ENCODE measurements at regions not wholly inside any gene's neighbourhood (a gene's known extent, or its start where the extent isn't known, plus 50 kb on each side); places are given as distances from the start of the nearest gene placed in this dataset.

DNA sequence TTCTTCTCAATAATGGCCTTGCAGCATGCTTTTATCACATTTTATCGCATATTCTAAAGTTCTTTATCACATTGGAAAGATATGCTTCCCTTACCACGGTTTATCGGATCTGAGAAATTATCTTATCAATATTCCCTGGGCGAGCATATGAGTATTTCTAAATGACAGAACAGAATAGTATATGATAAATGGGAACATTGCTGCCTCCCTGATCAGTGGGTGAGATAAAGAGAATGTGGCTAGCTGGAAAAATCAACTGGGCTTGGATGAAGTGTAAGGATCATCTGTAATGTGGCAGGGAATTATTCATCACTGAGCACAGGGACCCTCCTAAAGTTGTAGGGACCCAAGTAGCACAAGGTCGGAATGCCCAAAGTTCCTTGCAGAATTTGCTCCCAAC is 667.4 kb upstream of the NRP1 start:
- H3F3A ChIP-seq (ENCODE audit: control insufficient read depth, insufficient read depth): no peaks in the 10 kb centered on the region
- H3K9me3 ChIP-seq (ENCODE audit: control insufficient read depth, insufficient read depth, low read length): no peaks in the 10 kb centered on the region; the same call in 1 of the 2 replicates
- H3K9me2 ChIP-seq (replicated peaks; ENCODE audit: control insufficient read depth, low read length): no peaks in the 10 kb centered on the region
- no peaks in the 10 kb centered on the region for H4K20me1 ChIP-seq (ENCODE audit: control insufficient read depth, insufficient read depth, low read depth, low read length)
- no peaks in the 10 kb centered on the region for H3K27me3 ChIP-seq (ENCODE audit: control insufficient read depth, low read length)
- no peaks in the 10 kb centered on the region for H3K4me1 ChIP-seq (ENCODE audit: control insufficient read depth, low read length)
- H3K27ac ChIP-seq (ENCODE audit: low read depth, low read length): no peak overlapping the region
- H3K4me2 ChIP-seq (ENCODE audit: low read length): no peak overlapping the region
- no peaks in the 10 kb centered on the region for H3K36me3 ChIP-seq (ENCODE audit: control insufficient read depth, low read length)
- TF ChIP-seq, protein P1, sequence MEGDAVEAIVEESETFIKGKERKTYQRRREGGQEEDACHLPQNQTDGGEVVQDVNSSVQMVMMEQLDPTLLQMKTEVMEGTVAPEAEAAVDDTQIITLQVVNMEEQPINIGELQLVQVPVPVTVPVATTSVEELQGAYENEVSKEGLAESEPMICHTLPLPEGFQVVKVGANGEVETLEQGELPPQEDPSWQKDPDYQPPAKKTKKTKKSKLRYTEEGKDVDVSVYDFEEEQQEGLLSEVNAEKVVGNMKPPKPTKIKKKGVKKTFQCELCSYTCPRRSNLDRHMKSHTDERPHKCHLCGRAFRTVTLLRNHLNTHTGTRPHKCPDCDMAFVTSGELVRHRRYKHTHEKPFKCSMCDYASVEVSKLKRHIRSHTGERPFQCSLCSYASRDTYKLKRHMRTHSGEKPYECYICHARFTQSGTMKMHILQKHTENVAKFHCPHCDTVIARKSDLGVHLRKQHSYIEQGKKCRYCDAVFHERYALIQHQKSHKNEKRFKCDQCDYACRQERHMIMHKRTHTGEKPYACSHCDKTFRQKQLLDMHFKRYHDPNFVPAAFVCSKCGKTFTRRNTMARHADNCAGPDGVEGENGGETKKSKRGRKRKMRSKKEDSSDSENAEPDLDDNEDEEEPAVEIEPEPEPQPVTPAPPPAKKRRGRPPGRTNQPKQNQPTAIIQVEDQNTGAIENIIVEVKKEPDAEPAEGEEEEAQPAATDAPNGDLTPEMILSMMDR (IDR thresholded peaks at IDR 0.05; ENCODE audit: low read depth, low read length, poor library complexity, severe bottlenecking): no peak
- TF ChIP-seq EZH2phosphoT487 (IDR thresholded peaks at IDR 0.05; ENCODE audit: borderline replicate concordance, low read length): no peak
- no peak overlapping the region for H3K4me3 ChIP-seq (ENCODE audit: low read length)
- no peaks in the 10 kb centered on the region for H3K79me2 ChIP-seq (ENCODE audit: control insufficient read depth, low read length)

DNA sequence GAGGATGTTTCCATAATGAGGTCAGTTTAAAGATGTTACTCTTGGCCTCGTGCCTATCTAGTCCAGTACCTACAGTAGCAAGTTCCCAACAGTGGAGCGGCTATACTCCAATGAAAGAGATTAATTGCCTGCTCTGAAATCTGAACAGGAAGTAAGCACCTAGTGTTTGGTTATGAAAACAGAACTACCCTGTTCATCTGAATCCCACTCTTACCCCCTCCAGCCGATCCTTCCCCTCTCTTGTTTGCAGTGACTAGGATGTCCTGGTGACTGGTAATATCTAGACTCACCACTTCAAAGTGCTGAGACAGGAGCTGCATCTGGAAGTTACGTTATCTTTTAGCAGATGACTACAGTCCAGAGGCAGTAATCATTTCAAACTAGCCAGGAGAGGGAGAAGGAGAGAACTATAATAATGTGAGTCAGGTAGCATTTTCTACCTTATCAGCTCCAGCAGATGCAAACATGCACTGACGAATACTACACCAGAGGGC is 666.7 kb upstream of the NRP1 start:
- no peak overlapping the region for H3K27ac ChIP-seq (ENCODE audit: low read depth, low read length)
- H3F3A ChIP-seq (ENCODE audit: control insufficient read depth, insufficient read depth): no peaks in the 10 kb centered on the region
- no peak overlapping the region for H3K4me2 ChIP-seq (ENCODE audit: low read length)
- TF ChIP-seq, protein P1 (IDR thresholded peaks at IDR 0.05; ENCODE audit: low read depth, low read length, poor library complexity, severe bottlenecking): no peak
- no peak for TF ChIP-seq EZH2phosphoT487 (IDR thresholded peaks at IDR 0.05; ENCODE audit: borderline replicate concordance, low read length)
- H3K9me3 ChIP-seq (ENCODE audit: control insufficient read depth, insufficient read depth, low read length): no peaks in the 10 kb centered on the region; the same call in 1 of the 2 replicates
- H4K20me1 ChIP-seq (ENCODE audit: control insufficient read depth, insufficient read depth, low read depth, low read length): no peaks in the 10 kb centered on the region
- no peaks in the 10 kb centered on the region for H3K27me3 ChIP-seq (ENCODE audit: control insufficient read depth, low read length)
- H3K4me1 ChIP-seq (ENCODE audit: control insufficient read depth, low read length): no peaks in the 10 kb centered on the region
- H3K79me2 ChIP-seq (ENCODE audit: control insufficient read depth, low read length): no peaks in the 10 kb centered on the region
- no peaks in the 10 kb centered on the region for H3K9me2 ChIP-seq (replicated peaks; ENCODE audit: control insufficient read depth, low read length)
- no peaks in the 10 kb centered on the region for H3K36me3 ChIP-seq (ENCODE audit: control insufficient read depth, low read length)
- H3K4me3 ChIP-seq (ENCODE audit: low read length): no peak overlapping the region

DNA sequence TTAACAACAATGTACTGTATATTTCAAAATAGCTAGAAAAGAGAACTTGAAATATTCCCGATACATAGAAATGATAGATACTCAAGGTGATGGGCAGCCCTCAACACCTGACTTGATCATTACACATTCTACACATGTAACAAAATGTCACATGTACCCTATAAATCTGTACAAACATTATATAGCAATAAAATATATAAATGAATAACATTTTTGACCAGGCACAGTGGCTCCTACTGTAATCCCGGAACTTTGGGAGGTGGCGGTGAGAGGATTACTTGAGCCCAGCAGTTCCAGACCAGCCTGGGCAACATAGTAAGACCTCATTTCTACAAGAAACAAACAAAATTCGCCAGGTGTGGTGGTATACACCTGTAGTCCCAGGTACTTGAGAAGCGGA is 659.5 kb upstream of the NRP1 start:
- Histone ChIP-seq H3K4me2 (ENCODE audit: low read length) (no peak overlapping the region), H3F3A (ENCODE audit: control insufficient read depth, insufficient read depth) (no peaks in the 10 kb centered on the region), H3K36me3 (ENCODE audit: control insufficient read depth, low read length) (no peaks in the 10 kb centered on the region), H4K20me1 (ENCODE audit: control insufficient read depth, insufficient read depth, low read depth, low read length) (no peaks in the 10 kb centered on the region), H3K4me3 (ENCODE audit: low read length) (no peak overlapping the region), H3K27me3 (ENCODE audit: control insufficient read depth, low read length) (no peaks in the 10 kb centered on the region), H3K79me2 (ENCODE audit: control insufficient read depth, low read length) (no peaks in the 10 kb centered on the region), H3K9me3 (ENCODE audit: control insufficient read depth, insufficient read depth, low read length) (no peaks in the 10 kb centered on the region), H3K4me1 (ENCODE audit: control insufficient read depth, low read length) (no peaks in the 10 kb centered on the region), H3K9me2 (replicated peaks; ENCODE audit: control insufficient read depth, low read length) (no peaks in the 10 kb centered on the region), H3K27ac (ENCODE audit: low read depth, low read length) (no peak overlapping the region)
- TF ChIP-seq EZH2phosphoT487 (IDR thresholded peaks at IDR 0.05; ENCODE audit: borderline replicate concordance, low read length): no peak
- TF ChIP-seq, protein P1 (IDR thresholded peaks at IDR 0.05; ENCODE audit: low read depth, low read length, poor library complexity, severe bottlenecking): no peak
